Keratinocyte (primary cell): ENCODE measurements at regions not wholly inside any gene's neighbourhood (a gene's known extent, or its start where the extent isn't known, plus 50 kb on each side); places are given as distances from the start of the nearest gene placed in this dataset.

ENCODE experiments used
- DNase-seq: peaks from one replicate; pipeline ENCODE4 v3.0.0-alpha.2; 2011; ENCODE audit warnings: low read depth, missing footprints, low spot score
- FAIRE-seq: peaks from 2 replicates; lab custom pipeline; 2011; peaks lifted over from hg19 to GRCh38; lab: Jason Lieb, UNC
- H2AFZ ChIP-seq: 2 replicates; pipeline ENCODE4 v1.6.0; 2012; ENCODE audit warnings: low read length, control low read depth, inconsistent platforms; ENCODE audit not compliant: control insufficient read depth
- H3K27ac ChIP-seq: 2 replicates; pipeline ENCODE4 v1.5.1; 2011; ENCODE audit warnings: low read length; ENCODE audit not compliant: control insufficient read depth, insufficient read depth
- H3K27me3 ChIP-seq: 3 replicates; pipeline ENCODE4 v1.6.0; 2011; ENCODE audit warnings: low read length; ENCODE audit not compliant: control insufficient read depth, insufficient read depth; ENCODE audit errors: extremely low read depth
- H3K36me3 ChIP-seq, 2 experiments: 2 replicates in 1 of 2; 3 replicates in 1 of 2; pipeline ENCODE4 v1.5.1; 2011; ENCODE audit warnings: low read length in 2 of 2, mild to moderate bottlenecking in 1 of 2; ENCODE audit not compliant: control insufficient read depth in 2 of 2, insufficient read depth in 2 of 2; ENCODE audit errors: extremely low read depth in 1 of 2
- H3K4me1 ChIP-seq: 3 replicates; pipeline ENCODE4 v1.5.1; 2011; ENCODE audit warnings: low read length; ENCODE audit not compliant: control insufficient read depth, insufficient read depth; ENCODE audit errors: extremely low read depth
- H3K4me2 ChIP-seq: 3 replicates; pipeline ENCODE4 v1.6.0; 2011; ENCODE audit warnings: low read depth, low read length; ENCODE audit not compliant: control insufficient read depth, insufficient read depth; ENCODE audit errors: extremely low read depth
- H3K4me3 ChIP-seq, 3 experiments: fragments of 200-600 bp in 1 of 3; sonication (generic) in 1 of 3; 2 replicates in 2 of 3; 3 replicates in 1 of 3; pipeline ENCODE4 v1.5.1; 2011 to 2016; ENCODE audit warnings: low read length in 3 of 3, mild to moderate bottlenecking in 3 of 3, control low read depth in 2 of 3, inconsistent platforms in 1 of 3, low read depth in 1 of 3, mixed read lengths in 1 of 3, mixed run types in 1 of 3, moderate library complexity in 1 of 3; ENCODE audit not compliant: control insufficient read depth in 2 of 3, insufficient read depth in 2 of 3; ENCODE audit errors: extremely low read depth in 1 of 3
- H3K79me2 ChIP-seq: 2 replicates; pipeline ENCODE4 v1.6.0; 2012; ENCODE audit warnings: low read length; ENCODE audit not compliant: control insufficient read depth, insufficient read depth
- H3K9ac ChIP-seq: 3 replicates; pipeline ENCODE4 v1.6.0; 2011; ENCODE audit warnings: low read length; ENCODE audit not compliant: control insufficient read depth, insufficient read depth; ENCODE audit errors: extremely low read depth
- H3K9me1 ChIP-seq: 3 replicates; pipeline ENCODE4 v1.6.0; 2011; ENCODE audit warnings: low read length; ENCODE audit not compliant: control insufficient read depth, insufficient read depth; ENCODE audit errors: extremely low read depth
- H3K9me3 ChIP-seq: 2 replicates; pipeline ENCODE4 v1.5.1; 2012; ENCODE audit warnings: low read depth, low read length; ENCODE audit not compliant: control insufficient read depth
- H4K20me1 ChIP-seq: 3 replicates; pipeline ENCODE4 v1.6.0; 2011; ENCODE audit warnings: low read length; ENCODE audit not compliant: control insufficient read depth, insufficient read depth; ENCODE audit errors: extremely low read depth
- CTCF ChIP-seq, 3 experiments: IDR thresholded peaks in 1 of 3; conservative IDR thresholded peaks in 1 of 3; optimal IDR thresholded peaks in 1 of 3; 2 replicates in 2 of 3; 3 replicates in 1 of 3; pipeline versions ENCODE3 to v1.5.1; 2011; ENCODE audit warnings: low read length in 3 of 3, mild to moderate bottlenecking in 3 of 3, moderate library complexity in 2 of 3, control low read depth in 1 of 3, inconsistent platforms in 1 of 3; ENCODE audit not compliant: insufficient read depth in 2 of 3; ENCODE audit errors: extremely low read depth in 1 of 3
- EZH2 ChIP-seq: IDR thresholded peaks from one replicate; pipeline ENCODE4 v1.6.1; 2012; ENCODE audit warnings: inconsistent platforms, mild to moderate bottlenecking, low read length, moderate library complexity
- dilution Hi-C: fragments of 300-500 bp; cut with MboI; formaldehyde crosslinking; loops from one replicate; pipeline ENCODE4 v1.7.0; 2020; ENCODE audit warnings: low sequenced_read_pairs; ENCODE audit not compliant: extremely low pct_ligation_motif_present

DNA sequence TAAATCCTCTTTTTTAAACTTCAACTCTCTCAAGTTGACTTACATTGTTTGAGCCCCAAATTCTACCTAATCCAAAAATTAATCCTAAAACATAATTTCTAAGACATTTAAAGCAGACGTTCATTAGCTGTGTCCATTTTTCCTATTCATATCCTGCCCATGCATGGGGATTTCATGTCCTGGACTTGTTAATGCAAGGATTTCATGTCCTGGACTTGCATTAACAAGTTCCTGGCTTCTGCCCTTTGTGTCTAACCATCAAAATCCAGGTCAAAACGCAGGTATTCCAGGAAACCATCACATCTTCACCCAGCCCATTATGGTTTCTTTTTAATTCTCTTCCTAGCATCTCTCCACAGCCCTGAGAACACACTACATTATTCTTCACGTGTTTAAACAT, 454.9 kb downstream of the KLF5 start:
- Histone ChIP-seq H3K4me3 (no peak overlapping the region), H3K9me3 (no peaks in the 10 kb centered on the region), H3K79me2 (no peaks in the 10 kb centered on the region), H3K4me2 (no peak overlapping the region), H3K9ac (no peak overlapping the region), H3K27ac (no peak overlapping the region), H3K27me3 (no peaks in the 10 kb centered on the region), H3K9me1 (no peaks in the 10 kb centered on the region), H3K36me3 (no peaks in the 10 kb centered on the region), H2AFZ (no peak overlapping the region), H4K20me1 (no peaks in the 10 kb centered on the region), H3K4me1 (peaks cover 10% of the 10 kb centered on the region)
- FAIRE-seq (peak; percentile 78), DNase-seq (no peak)
- dilution Hi-C loops = no loop called here
- TF ChIP-seq EZH2 = no peak

DNA sequence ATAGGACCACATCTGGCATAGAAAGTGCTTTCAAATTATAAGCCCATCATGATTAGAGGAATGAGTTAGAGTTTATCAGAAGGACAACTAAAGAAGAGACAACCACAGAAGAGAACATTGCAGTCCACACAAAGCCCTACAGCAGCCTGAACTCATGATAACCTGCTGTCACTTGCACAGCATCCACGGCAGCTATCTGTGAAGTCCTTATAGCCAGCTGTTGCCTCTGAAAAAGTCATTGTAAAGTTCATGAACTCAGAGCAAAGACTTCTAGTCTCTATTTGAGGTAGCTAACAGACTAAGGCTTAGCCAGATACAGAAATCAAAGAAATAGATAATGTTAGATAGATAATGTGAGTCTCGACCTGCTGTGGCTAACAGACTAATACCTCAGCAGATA, 450.0 kb downstream of the KLF5 start:
- dilution Hi-C loops = no loop called here

More for the DNA sequence above, 450.0 kb downstream of the KLF5 start:
- H3K9ac ChIP-seq = no peak overlapping the region
- peaks cover 5% of the 10 kb centered on the region for H3K4me1 ChIP-seq
- H3K9me1 ChIP-seq = no peaks in the 10 kb centered on the region
- no peak overlapping the region for H3K27ac ChIP-seq
- DNase-seq = no peak
- no peak for FAIRE-seq
- H3K9me3 ChIP-seq = no peaks in the 10 kb centered on the region
- TF ChIP-seq EZH2 (no peak), CTCF (optimal IDR thresholded peaks at IDR 0.05 in 1 of 3, IDR thresholded peaks at IDR 0.05 in 1 of 3, conservative IDR thresholded peaks at IDR 0.05 in 1 of 3; ENCODE audit: extremely low read depth in 1 of 3, insufficient read depth in 2 of 3, low read length in 3 of 3) (no peak)
- H4K20me1 ChIP-seq = no peaks in the 10 kb centered on the region
- peak overlapping the region; percentile 34 for H2AFZ ChIP-seq
- no peaks in the 10 kb centered on the region for H3K36me3 ChIP-seq
- no peaks in the 10 kb centered on the region for H3K79me2 ChIP-seq
- no peak overlapping the region for H3K4me3 ChIP-seq
- no peaks in the 10 kb centered on the region for H3K27me3 ChIP-seq
- no peak overlapping the region for H3K4me2 ChIP-seq
